ENCODE measurements at regions not wholly inside any gene's neighbourhood (a gene's known extent, or its start where the extent isn't known, plus 50 kb on each side); places are given as distances from the start of the nearest gene placed in this dataset.

GRCh38 chr19:7408251-7408650, 59.5 kb downstream of the ARHGEF18 start:
- TF ChIP-seq CTCF (IDR thresholded peaks at IDR 0.05 in 8 of 11, conservative IDR thresholded peaks at IDR 0.05 in 3 of 11) (no peak), POLR2A (IDR thresholded peaks at IDR 0.05) (no peak), POLR2AphosphoS5 (IDR thresholded peaks at IDR 0.05) (no peak)

Data from spleen (tissue), 7 donors.